ACC112 (cell line): ENCODE measurements at regions not wholly inside any gene's neighbourhood (a gene's known extent, or its start where the extent isn't known, plus 50 kb on each side); places are given as distances from the start of the nearest gene placed in this dataset.

ENCODE experiments used
- H2AFZ ChIP-seq: fragments of 200-600 bp; sonication (generic); one replicate; pipeline ENCODE4 v1.6.0; 2017; ENCODE audit warnings: antibody characterized with exemption, low read length; ENCODE audit not compliant: unreplicated experiment
- H3K27ac ChIP-seq: fragments of 200-600 bp; sonication (generic); 2 replicates; pipeline ENCODE4 v1.5.1; 2014; ENCODE audit warnings: low read depth, mild to moderate bottlenecking, antibody characterized with exemption, low read length, moderate library complexity
- H3K27me3 ChIP-seq: fragments of 200-600 bp; sonication (generic); 2 replicates; pipeline ENCODE4 v1.6.1; 2014; ENCODE audit warnings: mild to moderate bottlenecking, antibody characterized with exemption, low read length, moderate library complexity, mixed read lengths; ENCODE audit not compliant: insufficient read depth
- H3K36me3 ChIP-seq: fragments of 200-600 bp; sonication (generic); 2 replicates; pipeline ENCODE4 v1.6.1; 2016; ENCODE audit warnings: mild to moderate bottlenecking, antibody characterized with exemption, low read length, moderate library complexity, mixed read lengths; ENCODE audit not compliant: insufficient read depth
- H3K4me1 ChIP-seq: fragments of 200-600 bp; sonication (generic); one replicate; pipeline ENCODE4 v1.6.1; 2016; ENCODE audit warnings: low read length, mixed read lengths; ENCODE audit not compliant: insufficient read depth, unreplicated experiment, control insufficient read depth
- H3K4me3 ChIP-seq: fragments of 200-600 bp; sonication (generic); 2 replicates; pipeline ENCODE4 v1.5.1; 2014; ENCODE audit warnings: mild to moderate bottlenecking, low read depth, low read length
- H3K79me2 ChIP-seq: fragments of 200-600 bp; sonication (generic); one replicate; pipeline ENCODE4 v1.6.0; 2016; ENCODE audit warnings: low read length; ENCODE audit not compliant: control insufficient read depth, unreplicated experiment, insufficient read depth

GRCh38 chr3:65083240-65083639, 395.4 kb upstream of the ADAMTS9 start:
- Histone ChIP-seq H2AFZ (no peak overlapping the region), H3K79me2 (no peaks in the 10 kb centered on the region), H3K36me3 (no peaks in the 10 kb centered on the region)

GRCh38 chr3:65081536-65081935, 393.7 kb upstream of the ADAMTS9 start:
- H3K27me3 ChIP-seq: peaks cover 14% of the 10 kb centered on the region; the same call in 1 of the 2 replicates
- H3K79me2 ChIP-seq: no peaks in the 10 kb centered on the region
- no peaks in the 10 kb centered on the region for H3K4me1 ChIP-seq
- no peak overlapping the region for H2AFZ ChIP-seq
- no peak overlapping the region for H3K27ac ChIP-seq
- no peaks in the 10 kb centered on the region for H3K36me3 ChIP-seq
- no peak overlapping the region for H3K4me3 ChIP-seq

More at GRCh38 chr3:65083240-65083639, 395.4 kb upstream of the ADAMTS9 start:
- Histone ChIP-seq H3K4me1 (no peaks in the 10 kb centered on the region), H3K27ac (no peak overlapping the region), H3K27me3 (peaks cover 10% of the 10 kb centered on the region; the same call in 1 of the 2 replicates), H3K4me3 (no peak overlapping the region)

DNA sequence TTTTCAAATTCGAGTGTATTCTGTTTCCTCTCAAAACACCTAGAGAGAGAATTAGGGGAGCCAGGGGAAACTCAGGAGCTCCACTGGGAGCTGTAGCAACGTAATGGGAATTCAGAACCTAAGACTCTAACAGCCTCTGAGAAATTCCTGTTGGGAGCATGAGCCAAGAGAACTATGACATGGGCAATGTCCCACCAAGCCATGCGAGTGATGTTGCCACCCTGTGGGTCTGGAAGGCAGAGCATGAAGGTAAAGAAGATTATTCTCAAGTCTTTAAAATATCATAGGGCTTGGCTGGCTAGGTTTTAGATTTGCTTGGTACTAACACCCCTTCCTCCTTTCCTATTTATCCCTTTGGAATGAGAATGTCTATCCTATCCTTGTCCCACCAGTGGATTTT, 392.6 kb upstream of the ADAMTS9 start:
- Histone ChIP-seq H3K79me2 (no peaks in the 10 kb centered on the region), H3K4me1 (no peaks in the 10 kb centered on the region), H2AFZ (no peak overlapping the region), H3K27ac (no peak overlapping the region), H3K4me3 (no peak overlapping the region), H3K36me3 (no peaks in the 10 kb centered on the region), H3K27me3 (peaks cover 14% of the 10 kb centered on the region; the same call in 1 of the 2 replicates)

DNA sequence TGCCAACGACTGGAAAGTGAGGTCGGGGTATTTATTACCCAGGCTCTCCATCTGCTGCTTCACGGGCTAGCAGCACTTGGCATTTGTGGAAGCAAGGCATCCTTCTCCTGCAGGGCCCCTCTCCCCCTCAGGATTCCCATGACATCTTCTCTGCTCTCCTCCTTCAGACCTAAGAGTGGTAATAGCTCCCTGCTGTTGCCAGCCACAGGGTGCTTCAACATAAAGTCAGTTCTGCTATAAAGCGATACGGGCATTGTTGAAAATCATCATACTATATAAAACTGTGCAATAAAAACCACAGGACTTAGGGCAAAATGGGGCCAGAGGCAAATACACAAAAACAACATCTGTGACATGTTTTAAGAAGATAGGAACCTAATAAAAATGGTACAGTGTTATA, 391.8 kb upstream of the ADAMTS9 start:
- H3K27ac ChIP-seq: no peak overlapping the region
- H3K4me3 ChIP-seq: no peak overlapping the region
- peaks cover 14% of the 10 kb centered on the region; the same call in 1 of the 2 replicates for H3K27me3 ChIP-seq
- no peaks in the 10 kb centered on the region for H3K79me2 ChIP-seq
- no peaks in the 10 kb centered on the region for H3K36me3 ChIP-seq
- no peak overlapping the region for H2AFZ ChIP-seq
- no peaks in the 10 kb centered on the region for H3K4me1 ChIP-seq

DNA sequence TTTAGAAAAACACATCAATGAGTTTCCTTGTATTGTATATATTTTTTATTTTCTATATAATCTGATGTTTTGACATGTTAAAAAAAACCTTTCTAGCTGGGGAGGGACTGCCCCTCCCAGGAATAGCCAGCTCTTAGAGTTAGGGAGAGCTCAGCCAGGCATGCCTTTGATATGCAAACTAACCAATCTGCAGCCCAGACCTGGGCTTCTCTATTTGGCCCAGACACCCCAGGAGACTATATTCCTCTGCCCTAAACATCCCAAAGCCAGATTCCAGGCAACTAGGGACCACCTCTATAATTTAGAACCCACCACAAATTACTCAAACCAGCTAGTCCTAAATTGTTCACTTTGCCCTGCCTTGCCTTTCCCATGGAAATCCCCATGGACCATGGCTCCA, 390.9 kb upstream of the ADAMTS9 start:
- H3K27me3 ChIP-seq: peaks cover 11% of the 10 kb centered on the region; the same call in 1 of the 2 replicates
- H3K4me1 ChIP-seq: no peaks in the 10 kb centered on the region
- H3K36me3 ChIP-seq: no peaks in the 10 kb centered on the region
- no peak overlapping the region for H3K27ac ChIP-seq
- H3K4me3 ChIP-seq: no peak overlapping the region
- no peaks in the 10 kb centered on the region for H3K79me2 ChIP-seq
- H2AFZ ChIP-seq: no peak overlapping the region

DNA sequence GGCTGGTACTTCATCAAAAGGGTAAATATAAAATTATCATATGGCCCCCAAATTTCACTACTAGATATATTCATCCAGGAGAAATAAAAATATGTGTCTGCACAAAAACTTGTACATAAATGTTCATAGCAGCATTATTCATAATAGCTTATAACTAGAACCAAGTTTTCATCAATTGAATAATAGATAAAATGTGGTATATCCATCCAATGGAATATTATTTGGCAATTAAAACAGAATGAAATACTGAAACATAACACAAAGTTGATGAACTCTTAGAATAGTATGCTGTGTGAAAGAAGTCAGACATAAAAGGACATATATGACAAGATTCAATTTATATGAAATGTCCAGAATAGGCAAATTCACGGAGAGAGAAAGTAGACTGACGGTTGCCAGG, 389.3 kb upstream of the ADAMTS9 start:
- Histone ChIP-seq H3K36me3 (no peaks in the 10 kb centered on the region), H3K4me3 (no peak overlapping the region), H3K27me3 (peaks cover 8% of the 10 kb centered on the region; the same call in 1 of the 2 replicates), H3K27ac (no peak overlapping the region), H2AFZ (no peak overlapping the region), H3K4me1 (no peaks in the 10 kb centered on the region), H3K79me2 (no peaks in the 10 kb centered on the region)

DNA sequence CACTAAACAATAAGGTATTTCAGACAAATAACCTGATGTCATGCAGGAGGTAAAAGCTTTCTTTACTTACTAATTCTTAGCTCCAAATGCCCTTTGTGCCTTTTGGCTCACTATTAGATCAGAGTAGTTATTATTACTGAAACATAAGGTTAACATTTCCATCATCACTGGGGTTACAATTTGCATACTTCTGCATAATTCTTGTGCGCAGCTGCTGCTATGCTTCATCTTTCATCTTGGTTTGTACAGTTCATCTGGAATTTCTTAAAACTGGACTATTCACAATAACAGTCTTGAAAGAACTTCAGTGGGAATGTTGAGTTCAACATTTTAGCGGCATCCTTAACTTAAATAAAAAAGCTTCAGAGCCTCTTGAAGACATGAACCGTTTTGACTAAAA, 383.2 kb upstream of the ADAMTS9 start:
- Histone ChIP-seq H3K79me2 (no peaks in the 10 kb centered on the region), H2AFZ (no peak overlapping the region), H3K4me3 (no peak overlapping the region), H3K4me1 (no peaks in the 10 kb centered on the region), H3K36me3 (no peaks in the 10 kb centered on the region), H3K27ac (no peak overlapping the region), H3K27me3 (peaks cover 11% of the 10 kb centered on the region; the same call in 1 of the 2 replicates)

- no peaks in the 10 kb centered on the region for H3K79me2 ChIP-seq
- no peak overlapping the region for H2AFZ ChIP-seq
- H3K27me3 ChIP-seq: no peaks in the 10 kb centered on the region
- H3K4me1 ChIP-seq: no peaks in the 10 kb centered on the region
- no peak overlapping the region for H3K27ac ChIP-seq
- H3K36me3 ChIP-seq: no peaks in the 10 kb centered on the region
- no peak overlapping the region for H3K4me3 ChIP-seq
Measured at GRCh38 chr3:65060904-65061303, 373.1 kb upstream of the ADAMTS9 start.

GRCh38 chr3:65052101-65052500, 364.3 kb upstream of the ADAMTS9 start:
- Histone ChIP-seq H3K79me2 (no peaks in the 10 kb centered on the region), H2AFZ (no peak overlapping the region), H3K4me3 (no peak overlapping the region)

DNA sequence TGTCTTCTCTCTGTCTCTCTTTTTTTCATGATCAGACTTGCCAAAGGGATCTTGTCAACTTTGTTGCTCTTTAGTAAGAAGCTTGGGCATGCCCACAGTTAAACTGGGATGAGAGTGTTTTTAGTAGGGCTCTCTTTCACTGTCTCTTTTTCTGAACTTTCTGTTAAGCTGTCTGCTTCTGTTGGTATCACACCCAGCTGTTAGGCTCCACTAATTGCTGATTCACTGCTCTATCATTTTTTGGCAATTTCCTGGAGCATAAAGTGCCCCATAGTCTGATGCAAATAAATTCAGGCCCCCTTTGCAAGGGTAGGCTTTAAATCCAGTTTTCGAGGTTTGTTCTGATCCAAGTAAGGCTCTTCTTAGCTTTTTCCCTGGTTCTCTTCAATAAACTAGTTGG, 360.4 kb upstream of the ADAMTS9 start:
- Histone ChIP-seq H3K27me3 (no peaks in the 10 kb centered on the region), H3K4me1 (no peaks in the 10 kb centered on the region), H3K79me2 (no peaks in the 10 kb centered on the region), H3K27ac (no peak overlapping the region), H3K4me3 (no peak overlapping the region), H3K36me3 (no peaks in the 10 kb centered on the region), H2AFZ (no peak overlapping the region)

More at GRCh38 chr3:65052101-65052500, 364.3 kb upstream of the ADAMTS9 start:
- Histone ChIP-seq H3K36me3 (no peaks in the 10 kb centered on the region), H3K27me3 (no peaks in the 10 kb centered on the region), H3K4me1 (no peaks in the 10 kb centered on the region), H3K27ac (no peak overlapping the region)

GRCh38 chr3:65045138-65045537, 357.3 kb upstream of the ADAMTS9 start:
- no peak overlapping the region for H2AFZ ChIP-seq
- H3K4me1 ChIP-seq: no peaks in the 10 kb centered on the region
- H3K27me3 ChIP-seq: no peaks in the 10 kb centered on the region
- H3K79me2 ChIP-seq: no peaks in the 10 kb centered on the region
- H3K27ac ChIP-seq: no peak overlapping the region
- no peak overlapping the region for H3K4me3 ChIP-seq
- no peaks in the 10 kb centered on the region for H3K36me3 ChIP-seq
